ENCODE measurements at regions not wholly inside any gene's neighbourhood (a gene's known extent, or its start where the extent isn't known, plus 50 kb on each side); places are given as distances from the start of the nearest gene placed in this dataset.

DNA sequence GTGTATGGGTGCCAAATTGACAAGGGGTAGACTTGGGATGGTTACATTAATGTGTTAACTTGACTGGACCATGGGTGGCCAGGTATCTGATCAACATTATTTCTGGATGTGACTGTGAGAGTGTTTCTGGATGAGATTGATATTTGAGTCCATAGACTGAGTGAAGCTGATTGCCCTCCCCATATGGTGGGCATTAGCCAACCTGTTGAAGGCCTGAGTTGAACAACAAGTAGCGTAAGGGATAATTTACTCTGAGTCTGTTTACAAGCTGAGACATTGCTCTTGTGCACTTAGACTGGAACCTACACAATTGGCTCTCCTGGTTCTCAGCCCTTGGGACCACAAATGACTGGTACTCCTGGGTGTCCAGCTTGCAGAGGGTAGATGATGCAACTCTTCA, 240.1 kb downstream of the ASXL3 start (continued):
- TF ChIP-seq, protein P1, sequence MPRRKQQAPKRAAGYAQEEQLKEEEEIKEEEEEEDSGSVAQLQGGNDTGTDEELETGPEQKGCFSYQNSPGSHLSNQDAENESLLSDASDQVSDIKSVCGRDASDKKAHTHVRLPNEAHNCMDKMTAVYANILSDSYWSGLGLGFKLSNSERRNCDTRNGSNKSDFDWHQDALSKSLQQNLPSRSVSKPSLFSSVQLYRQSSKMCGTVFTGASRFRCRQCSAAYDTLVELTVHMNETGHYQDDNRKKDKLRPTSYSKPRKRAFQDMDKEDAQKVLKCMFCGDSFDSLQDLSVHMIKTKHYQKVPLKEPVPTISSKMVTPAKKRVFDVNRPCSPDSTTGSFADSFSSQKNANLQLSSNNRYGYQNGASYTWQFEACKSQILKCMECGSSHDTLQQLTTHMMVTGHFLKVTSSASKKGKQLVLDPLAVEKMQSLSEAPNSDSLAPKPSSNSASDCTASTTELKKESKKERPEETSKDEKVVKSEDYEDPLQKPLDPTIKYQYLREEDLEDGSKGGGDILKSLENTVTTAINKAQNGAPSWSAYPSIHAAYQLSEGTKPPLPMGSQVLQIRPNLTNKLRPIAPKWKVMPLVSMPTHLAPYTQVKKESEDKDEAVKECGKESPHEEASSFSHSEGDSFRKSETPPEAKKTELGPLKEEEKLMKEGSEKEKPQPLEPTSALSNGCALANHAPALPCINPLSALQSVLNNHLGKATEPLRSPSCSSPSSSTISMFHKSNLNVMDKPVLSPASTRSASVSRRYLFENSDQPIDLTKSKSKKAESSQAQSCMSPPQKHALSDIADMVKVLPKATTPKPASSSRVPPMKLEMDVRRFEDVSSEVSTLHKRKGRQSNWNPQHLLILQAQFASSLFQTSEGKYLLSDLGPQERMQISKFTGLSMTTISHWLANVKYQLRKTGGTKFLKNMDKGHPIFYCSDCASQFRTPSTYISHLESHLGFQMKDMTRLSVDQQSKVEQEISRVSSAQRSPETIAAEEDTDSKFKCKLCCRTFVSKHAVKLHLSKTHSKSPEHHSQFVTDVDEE (CRISPR knock-in tag; IDR thresholded peaks at IDR 0.05) = no peak
- TF ChIP-seq, protein P2, sequence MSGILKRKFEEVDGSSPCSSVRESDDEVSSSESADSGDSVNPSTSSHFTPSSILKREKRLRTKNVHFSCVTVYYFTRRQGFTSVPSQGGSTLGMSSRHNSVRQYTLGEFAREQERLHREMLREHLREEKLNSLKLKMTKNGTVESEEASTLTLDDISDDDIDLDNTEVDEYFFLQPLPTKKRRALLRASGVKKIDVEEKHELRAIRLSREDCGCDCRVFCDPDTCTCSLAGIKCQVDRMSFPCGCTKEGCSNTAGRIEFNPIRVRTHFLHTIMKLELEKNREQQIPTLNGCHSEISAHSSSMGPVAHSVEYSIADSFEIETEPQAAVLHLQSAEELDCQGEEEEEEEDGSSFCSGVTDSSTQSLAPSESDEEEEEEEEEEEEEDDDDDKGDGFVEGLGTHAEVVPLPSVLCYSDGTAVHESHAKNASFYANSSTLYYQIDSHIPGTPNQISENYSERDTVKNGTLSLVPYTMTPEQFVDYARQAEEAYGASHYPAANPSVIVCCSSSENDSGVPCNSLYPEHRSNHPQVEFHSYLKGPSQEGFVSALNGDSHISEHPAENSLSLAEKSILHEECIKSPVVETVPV (CRISPR knock-in tag; IDR thresholded peaks at IDR 0.05) = no peak
- no peak for TF ChIP-seq ZNF8 (CRISPR knock-in tag; IDR thresholded peaks at IDR 0.05)
- TF ChIP-seq ZNF70 (CRISPR knock-in tag; IDR thresholded peaks at IDR 0.05) = no peak
- TF ChIP-seq TOX (CRISPR knock-in tag; IDR thresholded peaks at IDR 0.05; ENCODE audit: borderline replicate concordance) = no peak

DNA sequence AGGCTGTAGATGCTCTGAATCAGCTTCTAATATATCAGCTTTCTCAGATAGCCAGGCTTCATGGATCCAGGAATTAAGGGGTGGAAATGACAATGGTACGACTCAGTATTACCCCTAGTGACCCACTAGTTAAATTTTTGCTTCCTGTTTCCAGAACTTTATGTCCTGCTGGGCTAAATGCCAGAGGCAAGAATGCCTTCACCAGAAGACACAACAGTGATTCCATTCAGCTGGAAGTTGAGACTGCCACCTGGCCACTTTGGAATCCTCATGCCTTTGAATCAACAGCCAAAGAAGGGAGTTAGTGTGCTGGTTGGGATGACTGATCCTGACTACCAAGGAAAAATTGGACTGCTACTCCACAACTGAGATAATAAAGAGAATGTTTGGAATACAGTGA, 239.1 kb downstream of the ASXL3 start:
- no peak for ATAC-seq
- TF ChIP-seq PPARA (CRISPR knock-in tag; IDR thresholded peaks at IDR 0.05; ENCODE audit: borderline replicate concordance) (no peak), ARNTL (CRISPR knock-in tag; IDR thresholded peaks at IDR 0.05; ENCODE audit: borderline replicate concordance, low read depth) (no peak), ZNF8 (CRISPR knock-in tag; IDR thresholded peaks at IDR 0.05) (no peak), ISL1 (CRISPR knock-in tag; IDR thresholded peaks at IDR 0.05) (no peak)
- TF ChIP-seq, protein P1 (CRISPR knock-in tag; IDR thresholded peaks at IDR 0.05) = no peak

DNA sequence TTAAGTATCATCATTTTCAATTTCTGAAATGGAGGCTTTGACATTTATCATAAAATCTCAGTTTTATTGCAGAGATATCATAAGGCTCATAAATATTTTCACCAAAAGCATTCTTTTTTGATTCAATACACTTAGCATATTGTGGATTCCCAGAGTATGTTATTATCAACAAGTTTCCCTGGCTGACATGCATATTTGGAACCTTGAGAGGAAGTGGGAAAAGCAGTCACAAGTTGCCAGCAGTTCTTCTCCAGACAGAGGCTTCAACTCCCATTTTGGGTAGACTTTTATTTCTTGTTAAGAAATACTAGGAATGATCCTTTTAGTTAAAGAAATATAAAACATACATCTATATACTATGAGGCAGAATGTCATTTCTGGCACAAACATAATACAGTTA, 236.5 kb downstream of the ASXL3 start:
- TF ChIP-seq, protein P1 (CRISPR knock-in tag; IDR thresholded peaks at IDR 0.05) = no peak
- no peak for TF ChIP-seq ARNTL (CRISPR knock-in tag; IDR thresholded peaks at IDR 0.05; ENCODE audit: borderline replicate concordance, low read depth)
- no peak for ATAC-seq

DNA sequence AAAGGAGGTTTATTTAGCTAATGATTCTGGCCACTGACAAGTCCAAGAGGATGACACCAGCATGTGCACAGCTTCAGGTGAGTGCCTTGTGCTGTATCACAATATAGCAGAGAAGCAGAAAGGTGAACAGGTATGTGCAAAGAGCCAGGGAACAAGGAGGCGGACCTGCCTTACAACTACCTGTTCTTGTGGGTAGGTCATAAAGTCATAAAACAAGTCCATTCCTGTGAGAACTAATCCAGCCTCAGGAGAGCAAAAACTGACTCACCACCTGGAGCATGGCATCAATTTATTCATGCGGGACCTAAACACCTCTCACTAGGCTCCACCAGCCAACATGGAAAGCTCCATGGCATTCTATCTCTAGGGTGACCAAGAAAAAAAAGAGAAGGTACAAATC, 234.2 kb downstream of the ASXL3 start:
- ATAC-seq = no peak
- TF ChIP-seq ISL1 (CRISPR knock-in tag; IDR thresholded peaks at IDR 0.05) (no peak), OSR1 (CRISPR knock-in tag; IDR thresholded peaks at IDR 0.05) (no peak), ARNTL (CRISPR knock-in tag; IDR thresholded peaks at IDR 0.05; ENCODE audit: borderline replicate concordance, low read depth) (no peak), ZC3H10 (CRISPR knock-in tag; IDR thresholded peaks at IDR 0.05) (no peak), ZNF70 (CRISPR knock-in tag; IDR thresholded peaks at IDR 0.05) (no peak), TCF4 (CRISPR knock-in tag; IDR thresholded peaks at IDR 0.05; ENCODE audit: borderline replicate concordance) (no peak), GLIS3 (CRISPR knock-in tag; IDR thresholded peaks at IDR 0.05) (no peak), CSDC2 (CRISPR knock-in tag; IDR thresholded peaks at IDR 0.05) (no peak), ESRRG (CRISPR knock-in tag; IDR thresholded peaks at IDR 0.05) (no peak), SNAI2 (CRISPR knock-in tag; IDR thresholded peaks at IDR 0.05) (no peak)
- TF ChIP-seq, protein P3, sequence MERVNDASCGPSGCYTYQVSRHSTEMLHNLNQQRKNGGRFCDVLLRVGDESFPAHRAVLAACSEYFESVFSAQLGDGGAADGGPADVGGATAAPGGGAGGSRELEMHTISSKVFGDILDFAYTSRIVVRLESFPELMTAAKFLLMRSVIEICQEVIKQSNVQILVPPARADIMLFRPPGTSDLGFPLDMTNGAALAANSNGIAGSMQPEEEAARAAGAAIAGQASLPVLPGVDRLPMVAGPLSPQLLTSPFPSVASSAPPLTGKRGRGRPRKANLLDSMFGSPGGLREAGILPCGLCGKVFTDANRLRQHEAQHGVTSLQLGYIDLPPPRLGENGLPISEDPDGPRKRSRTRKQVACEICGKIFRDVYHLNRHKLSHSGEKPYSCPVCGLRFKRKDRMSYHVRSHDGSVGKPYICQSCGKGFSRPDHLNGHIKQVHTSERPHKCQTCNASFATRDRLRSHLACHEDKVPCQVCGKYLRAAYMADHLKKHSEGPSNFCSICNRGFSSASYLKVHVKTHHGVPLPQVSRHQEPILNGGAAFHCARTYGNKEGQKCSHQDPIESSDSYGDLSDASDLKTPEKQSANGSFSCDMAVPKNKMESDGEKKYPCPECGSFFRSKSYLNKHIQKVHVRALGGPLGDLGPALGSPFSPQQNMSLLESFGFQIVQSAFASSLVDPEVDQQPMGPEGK (CRISPR knock-in tag; IDR thresholded peaks at IDR 0.05; ENCODE audit: borderline replicate concordance) = no peak
- TF ChIP-seq, protein P1 (CRISPR knock-in tag; IDR thresholded peaks at IDR 0.05) = no peak
- TF ChIP-seq, protein P4, sequence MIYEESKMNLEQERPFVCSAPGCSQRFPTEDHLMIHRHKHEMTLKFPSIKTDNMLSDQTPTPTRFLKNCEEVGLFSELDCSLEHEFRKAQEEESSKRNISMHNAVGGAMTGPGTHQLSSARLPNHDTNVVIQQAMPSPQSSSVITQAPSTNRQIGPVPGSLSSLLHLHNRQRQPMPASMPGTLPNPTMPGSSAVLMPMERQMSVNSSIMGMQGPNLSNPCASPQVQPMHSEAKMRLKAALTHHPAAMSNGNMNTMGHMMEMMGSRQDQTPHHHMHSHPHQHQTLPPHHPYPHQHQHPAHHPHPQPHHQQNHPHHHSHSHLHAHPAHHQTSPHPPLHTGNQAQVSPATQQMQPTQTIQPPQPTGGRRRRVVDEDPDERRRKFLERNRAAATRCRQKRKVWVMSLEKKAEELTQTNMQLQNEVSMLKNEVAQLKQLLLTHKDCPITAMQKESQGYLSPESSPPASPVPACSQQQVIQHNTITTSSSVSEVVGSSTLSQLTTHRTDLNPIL (CRISPR knock-in tag; IDR thresholded peaks at IDR 0.05; ENCODE audit: low read depth) = no peak

Data from SK-N-SH treated with all-trans-retinoic acid at 6 μM for 48 hours (cell line).